Thyroid gland (tissue), 4 donors: ENCODE measurements at regions not wholly inside any gene's neighbourhood (a gene's known extent, or its start where the extent isn't known, plus 50 kb on each side); places are given as distances from the start of the nearest gene placed in this dataset.

ENCODE experiments used
- CTCF ChIP-seq, 6 experiments: fragments of 200-600 bp in 3 of 6; fragments of 450-650 bp in 3 of 6; sonication (generic) in 3 of 6; IDR thresholded peaks; one replicate each; pipeline ENCODE4 v1.5.1; 2016 to 2019; ENCODE audit warnings: antibody characterized with exemption in 6 of 6, mild to moderate bottlenecking in 2 of 6, inconsistent platforms in 1 of 6, moderate library complexity in 1 of 6
- POLR2A ChIP-seq, 2 donors: fragments of 450-650 bp; IDR thresholded peaks; one replicate each; pipeline ENCODE4 v1.6.1; 2017; ENCODE audit warnings: antibody characterized with exemption in 2 of 2, mild to moderate bottlenecking in 2 of 2, moderate library complexity in 1 of 2

DNA sequence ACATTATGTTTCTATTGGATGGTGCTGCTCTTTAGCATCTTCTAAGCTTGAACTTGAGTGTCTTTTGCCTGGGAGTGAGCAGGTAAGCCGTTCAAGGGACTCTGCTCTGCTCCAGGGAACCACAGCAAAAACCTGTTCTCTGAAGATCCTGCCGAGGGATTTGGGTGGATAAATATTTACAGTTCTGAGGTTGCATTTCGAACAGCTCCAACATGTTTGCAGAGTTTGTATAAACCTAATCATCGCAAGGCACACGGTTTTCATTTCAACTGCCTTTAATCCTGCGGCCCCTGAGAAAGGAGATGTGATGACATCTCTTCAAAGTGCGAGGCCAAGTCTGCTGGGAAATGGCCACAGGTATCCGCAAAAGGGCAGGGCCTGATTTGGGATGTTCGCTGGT, 293.4 kb downstream of the TFAP2C start:
- no peak for TF ChIP-seq CTCF (IDR thresholded peaks at IDR 0.05)
- no peak for TF ChIP-seq POLR2A (IDR thresholded peaks at IDR 0.05)
